Upper lobe of left lung (tissue), 4 donors: ENCODE measurements at regions not wholly inside any gene's neighbourhood (a gene's known extent, or its start where the extent isn't known, plus 50 kb on each side); places are given as distances from the start of the nearest gene placed in this dataset.

Experiments
- POLR2A ChIP-seq, 4 donors: fragments of 450-650 bp; IDR thresholded peaks; one replicate each; pipeline ENCODE4 v1.5.1; 2016 to 2017; ENCODE audit warnings: antibody characterized with exemption in 4 of 4, mild to moderate bottlenecking in 2 of 4
- POLR2AphosphoS5 ChIP-seq, 2 donors: sonication (generic); formaldehyde crosslinking; IDR thresholded peaks; one replicate each; pipeline ENCODE4 v1.5.1; 2017; ENCODE audit warnings: antibody characterized with exemption in 2 of 2

DNA sequence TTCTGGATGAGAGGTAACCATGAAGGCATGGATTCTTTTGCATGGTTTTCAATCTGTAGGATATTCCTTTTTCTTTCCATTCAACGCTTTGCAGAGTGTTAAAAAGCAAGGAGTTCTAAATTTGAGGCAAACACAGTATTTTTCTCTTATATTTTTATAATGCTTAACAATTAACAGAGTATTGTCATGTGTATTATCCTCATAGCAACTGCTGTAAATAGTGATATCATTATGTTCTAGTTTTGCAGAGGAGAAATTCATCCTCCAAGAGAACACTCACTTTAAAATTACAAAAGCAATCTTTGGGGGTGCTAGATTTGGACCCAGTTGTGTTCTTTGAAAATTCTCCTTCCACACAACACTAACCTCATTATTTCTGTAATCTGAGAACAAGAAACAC is 58.7 kb downstream of the RDH14 start:
- no peak for TF ChIP-seq POLR2AphosphoS5 (IDR thresholded peaks at IDR 0.05)
- no peak for TF ChIP-seq POLR2A (IDR thresholded peaks at IDR 0.05)
